ENCODE measurements at regions not wholly inside any gene's neighbourhood (a gene's known extent, or its start where the extent isn't known, plus 50 kb on each side); places are given as distances from the start of the nearest gene placed in this dataset.

DNA sequence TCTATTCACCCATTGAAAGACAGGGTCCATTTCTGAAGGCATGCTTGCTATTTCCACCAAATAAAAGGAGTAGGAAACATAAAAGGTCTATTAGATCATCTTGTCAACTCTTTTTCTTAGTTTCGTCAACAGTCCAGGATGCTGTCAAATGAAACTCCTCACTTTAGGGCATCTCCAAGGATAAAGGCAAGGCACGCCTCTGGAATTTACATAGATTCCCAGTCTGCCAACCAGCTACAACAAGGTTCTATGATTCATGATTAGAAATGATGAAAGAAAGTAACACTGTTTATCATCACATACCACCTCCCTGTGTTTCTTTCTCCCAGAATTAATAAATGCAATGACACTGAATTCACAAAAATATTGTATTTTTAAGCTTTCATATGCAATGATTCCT, 636.3 kb downstream of the LTN1 start:
- no peak for DNase-seq (ENCODE audit: low spot score)

DNA sequence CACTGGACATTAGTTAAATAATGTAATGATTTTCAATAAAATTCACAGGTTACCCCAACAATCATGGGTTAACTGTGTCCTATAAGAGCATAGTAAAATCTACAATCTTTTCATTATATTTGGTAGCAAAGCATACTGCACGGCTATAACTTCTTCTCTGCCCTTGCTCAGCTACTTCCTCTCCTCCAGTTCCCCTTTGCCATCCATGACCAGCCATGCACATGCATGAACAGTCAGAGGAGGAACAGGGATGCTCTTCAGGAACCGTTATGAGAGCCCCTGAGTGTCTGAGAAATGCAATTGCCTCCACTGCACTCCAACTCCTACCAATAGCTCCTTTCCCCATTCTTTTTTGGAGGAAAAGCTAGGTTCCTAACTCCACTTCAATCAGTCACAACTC, 646.7 kb downstream of the LTN1 start:
- no peak for DNase-seq (ENCODE audit: low spot score)

GRCh38 chr21:28344985-28345384, 647.7 kb downstream of the LTN1 start:
- DNase-seq (ENCODE audit: low spot score): no peak

GRCh38 chr21:28342212-28342810, 650.4 kb downstream of the LTN1 start:
- DNase-seq (ENCODE audit: low spot score): no peak

DNA sequence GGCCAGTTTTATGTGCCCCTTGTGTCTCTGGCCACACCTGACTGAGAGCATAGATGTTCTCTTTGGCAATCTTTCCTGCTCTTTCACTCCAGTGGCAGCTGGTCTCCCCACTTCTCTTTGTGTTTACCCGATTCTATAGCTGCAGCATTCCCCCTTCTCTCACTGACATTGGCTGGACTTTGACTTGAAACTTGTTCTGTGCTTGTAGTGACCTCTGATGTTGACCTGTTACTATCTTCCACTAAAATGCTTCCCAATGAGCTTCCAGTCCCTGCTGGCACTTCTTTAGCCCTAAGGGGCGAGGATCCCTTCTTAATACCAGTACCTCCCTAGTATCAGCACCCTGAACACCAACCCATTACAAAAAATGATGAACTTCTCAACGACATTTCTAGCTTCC, 653.3 kb downstream of the LTN1 start:
- DNase-seq (ENCODE audit: low spot score): no peak

DNA sequence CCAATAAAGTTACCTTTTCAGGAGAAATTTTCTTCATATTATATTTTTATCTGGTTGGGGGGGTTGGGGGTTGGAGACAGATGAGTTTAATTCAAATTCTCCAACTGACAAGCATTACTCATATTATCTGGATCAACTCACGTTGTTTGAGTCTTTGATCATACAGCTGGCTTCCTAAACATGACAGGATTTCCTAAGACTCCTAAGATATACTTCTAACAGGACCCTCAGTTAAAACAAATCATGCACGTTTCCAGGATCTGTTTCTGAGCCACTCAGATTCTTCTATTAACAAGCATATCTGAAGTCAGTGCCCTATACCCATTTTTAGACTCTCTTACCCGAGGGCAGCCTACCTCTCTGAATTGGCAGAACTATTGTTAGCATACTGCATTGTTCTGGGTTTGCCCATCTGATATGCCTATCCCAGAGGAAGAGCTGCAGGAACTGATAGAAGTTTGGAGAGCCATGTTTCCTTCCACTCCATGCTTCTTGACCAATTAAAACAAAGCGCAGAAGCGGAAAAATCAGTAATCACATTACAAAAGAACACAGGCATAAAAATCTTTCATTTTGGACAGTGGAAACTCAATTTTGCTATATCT, 653.9 kb downstream of the LTN1 start:
- DNase-seq (ENCODE audit: low spot score): no peak

GRCh38 chr21:28337315-28337714, 655.4 kb downstream of the LTN1 start:
- peak; percentile 5 for DNase-seq (ENCODE audit: low spot score)

DNA sequence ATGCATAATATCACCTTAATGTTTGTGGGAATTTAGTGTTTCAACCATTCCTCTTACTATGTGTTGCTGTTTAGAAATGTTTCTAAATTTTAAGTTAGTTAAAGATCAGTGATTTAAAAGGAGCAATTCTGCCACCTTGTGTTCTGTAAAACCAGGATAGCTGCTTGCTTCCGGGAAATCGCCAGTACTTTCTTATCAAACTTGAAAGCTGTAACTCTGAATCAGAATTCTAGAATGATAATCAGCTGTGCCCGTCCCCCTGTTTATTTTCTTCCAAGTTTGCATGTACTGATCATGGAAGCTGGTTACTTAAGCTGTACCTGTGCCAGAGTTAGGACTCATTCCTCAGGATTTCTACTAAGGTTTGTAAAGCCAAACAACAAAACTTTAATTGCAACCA, 656.4 kb downstream of the LTN1 start:
- peak; percentile 12 for DNase-seq (ENCODE audit: low spot score)

DNA sequence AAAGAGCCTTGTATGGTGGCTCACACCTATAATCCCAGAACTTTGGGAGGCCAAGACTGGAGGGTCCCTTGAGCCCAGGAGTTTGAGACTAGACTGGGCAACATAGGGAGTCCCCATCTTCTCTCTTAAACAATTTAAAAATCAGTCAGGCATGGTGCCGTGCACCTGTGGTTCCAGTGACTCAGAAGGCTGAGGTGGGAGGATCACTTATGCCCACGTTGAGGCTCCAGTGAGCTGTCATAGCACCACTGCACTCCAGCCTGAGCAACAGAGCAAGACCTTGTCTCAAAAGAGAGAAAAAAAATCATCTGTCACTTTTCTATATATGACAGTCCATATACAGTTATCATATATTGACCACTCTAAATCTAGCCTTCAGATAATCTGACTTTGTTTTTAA, 658.3 kb downstream of the LTN1 start:
- DNase-seq (ENCODE audit: low spot score): no peak

GRCh38 chr21:28333578-28334075, 659.0 kb downstream of the LTN1 start:
- DNase-seq (ENCODE audit: low spot score): no peak

DNA sequence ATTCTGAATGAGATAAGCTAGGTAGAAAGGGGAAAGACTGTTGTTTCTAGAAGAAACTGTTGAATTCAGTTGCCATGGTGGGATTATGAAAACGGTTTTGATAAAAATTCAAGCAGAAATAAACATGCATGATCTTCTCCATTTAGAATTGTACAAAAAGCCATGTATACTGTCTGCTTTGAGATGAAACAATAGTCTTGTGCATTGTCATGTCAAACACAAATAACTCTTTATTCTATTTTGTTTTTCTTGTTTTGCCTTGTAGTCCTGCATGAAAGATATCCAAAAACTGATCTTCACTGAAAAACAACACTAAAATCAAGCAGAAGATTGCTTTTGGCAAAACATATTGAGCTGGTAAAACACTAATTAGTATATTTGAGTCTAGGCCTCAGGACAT, 659.9 kb downstream of the LTN1 start:
- no peak for DNase-seq (ENCODE audit: low spot score)

- DNase-seq (ENCODE audit: low spot score): no peak
Observed at GRCh38 chr21:28325618-28326017, 667.1 kb downstream of the LTN1 start.

DNA sequence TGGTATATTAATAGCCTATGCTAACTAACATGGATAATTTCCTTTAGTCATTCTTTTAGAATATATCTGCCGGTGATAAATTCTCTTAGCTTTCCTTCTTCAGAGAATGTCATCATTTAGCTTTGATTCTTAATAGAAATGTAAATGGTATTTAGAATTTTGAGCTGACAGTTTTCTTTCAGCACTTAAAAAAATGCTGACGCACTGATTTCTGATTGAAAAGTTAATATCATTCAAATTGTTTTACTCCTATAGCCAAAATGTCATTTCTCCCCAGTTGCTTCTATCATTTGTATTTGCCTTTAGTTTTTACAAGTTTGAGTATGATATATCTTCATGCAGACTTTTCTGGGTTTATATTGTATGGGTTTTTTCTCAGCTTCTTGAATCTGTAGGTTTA, 668.0 kb downstream of the LTN1 start:
- no peak for DNase-seq (ENCODE audit: low spot score)

- DNase-seq (ENCODE audit: low spot score): no peak
Observed at GRCh38 chr21:28317177-28317950, 675.3 kb downstream of the LTN1 start.

- no peak for DNase-seq (ENCODE audit: low spot score)
Observed at GRCh38 chr21:28311411-28312190, 681.1 kb downstream of the LTN1 start.

- DNase-seq (ENCODE audit: low spot score): no peak
Observed at GRCh38 chr21:28310711-28311110, 682.0 kb downstream of the LTN1 start.

DNA sequence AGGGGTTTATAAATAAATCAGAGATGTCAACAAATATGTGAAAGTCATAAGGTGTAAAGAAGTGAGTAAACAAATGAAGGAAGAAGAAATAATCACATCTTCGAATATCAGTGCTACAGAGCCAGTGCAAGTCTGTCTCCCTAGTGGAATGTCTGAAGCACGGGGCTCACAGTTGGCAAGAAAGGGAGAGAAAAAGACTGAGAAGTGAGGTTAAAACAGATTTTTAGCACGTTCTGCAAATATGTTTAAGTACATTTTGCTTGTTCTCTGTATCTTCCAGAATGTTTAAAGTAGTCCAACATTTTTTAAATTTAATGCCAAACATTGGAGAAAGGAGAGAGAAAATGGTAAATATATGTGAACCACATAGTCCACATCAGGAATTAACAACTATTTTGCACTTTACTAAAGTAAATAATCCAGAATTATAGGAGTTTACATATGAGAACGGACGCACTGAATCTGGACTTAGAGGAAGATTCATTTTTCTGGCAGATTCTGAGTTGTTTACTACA, 682.4 kb downstream of the LTN1 start:
- no peak for DNase-seq (ENCODE audit: low spot score)

GRCh38 chr21:28309596-28309995, 683.1 kb downstream of the LTN1 start:
- no peak for DNase-seq (ENCODE audit: low spot score)

DNA sequence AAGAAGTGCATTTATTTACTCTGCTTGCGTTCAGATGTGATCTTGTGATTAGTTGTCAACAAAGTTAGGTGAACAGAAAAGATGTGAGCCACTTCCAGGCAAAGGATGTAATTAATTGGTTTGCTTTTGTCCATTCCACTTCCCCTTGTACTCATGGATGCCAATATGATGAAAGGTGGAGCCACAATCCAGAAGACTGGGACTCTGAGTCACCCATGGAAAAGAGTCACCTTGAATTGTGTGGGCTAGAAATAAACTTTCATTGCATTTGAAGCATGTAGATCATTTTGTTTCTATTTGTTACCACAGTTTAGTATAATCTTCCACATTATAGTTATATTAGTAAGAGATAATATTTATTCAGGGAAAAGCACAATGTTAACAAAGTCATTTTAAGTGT, 684.2 kb downstream of the LTN1 start:
- DNase-seq (ENCODE audit: low spot score): no peak

- no peak for DNase-seq (ENCODE audit: low spot score)
Observed at GRCh38 chr21:28299946-28300345, 692.7 kb downstream of the LTN1 start.

- no peak for DNase-seq (ENCODE audit: low spot score)
Observed at GRCh38 chr21:28298251-28298672, 694.4 kb downstream of the LTN1 start.

GRCh38 chr21:28294051-28294450, 698.6 kb downstream of the LTN1 start:
- DNase-seq (ENCODE audit: low spot score): peak; percentile 3

All from hepatic stellate cell (primary cell).